GM21737 (cell line): ENCODE measurements at regions not wholly inside any gene's neighbourhood (a gene's known extent, or its start where the extent isn't known, plus 50 kb on each side); places are given as distances from the start of the nearest gene placed in this dataset.

Source experiments
- ATAC-seq: cut with Tn5 transposase; IDR thresholded peaks from one replicate; pipeline ENCODE4 v1.9.1; 2021; ENCODE audit warnings: mild to moderate bottlenecking, moderate library complexity; ENCODE audit not compliant: unreplicated experiment

- no peak for ATAC-seq
Observed at GRCh38 chr16:63612462-63613227, 1509.2 kb downstream of the CDH11 start.

- ATAC-seq = no peak
Observed at GRCh38 chr16:63606778-63607177, 1515.1 kb downstream of the CDH11 start.

GRCh38 chr16:63602206-63602927, 1519.5 kb downstream of the CDH11 start:
- ATAC-seq = no peak

- ATAC-seq = no peak
Observed at GRCh38 chr16:63596716-63597115, 1525.1 kb downstream of the CDH11 start.

GRCh38 chr16:63592852-63593251, 1529.0 kb downstream of the CDH11 start:
- no peak for ATAC-seq

GRCh38 chr16:63581570-63581969, 1540.3 kb downstream of the CDH11 start:
- no peak for ATAC-seq

- no peak for ATAC-seq
Observed at GRCh38 chr16:63578791-63579190, 1542.6 kb upstream of the CDH8 start.

- no peak for ATAC-seq
Observed at GRCh38 chr16:63577891-63578290, 1541.7 kb upstream of the CDH8 start.

GRCh38 chr16:63575041-63575440, 1538.8 kb upstream of the CDH8 start:
- ATAC-seq = no peak

- ATAC-seq = no peak
Observed at GRCh38 chr16:63568164-63568563, 1531.9 kb upstream of the CDH8 start.

GRCh38 chr16:63563819-63564505, 1527.7 kb upstream of the CDH8 start:
- no peak for ATAC-seq

- no peak for ATAC-seq
Observed at GRCh38 chr16:63553980-63554379, 1517.7 kb upstream of the CDH8 start.

GRCh38 chr16:63539276-63539675, 1503.0 kb upstream of the CDH8 start:
- ATAC-seq = no peak

- no peak for ATAC-seq
Observed at GRCh38 chr16:63530974-63531373, 1494.7 kb upstream of the CDH8 start.

GRCh38 chr16:63530208-63530607, 1494.0 kb upstream of the CDH8 start:
- ATAC-seq = no peak

- ATAC-seq = no peak
Observed at GRCh38 chr16:63527404-63527803, 1491.2 kb upstream of the CDH8 start.

- ATAC-seq = no peak
Observed at GRCh38 chr16:63516394-63516793, 1480.2 kb upstream of the CDH8 start.

- ATAC-seq = no peak
Observed at GRCh38 chr16:63512910-63513309, 1476.7 kb upstream of the CDH8 start.

GRCh38 chr16:63497408-63497807, 1461.2 kb upstream of the CDH8 start:
- no peak for ATAC-seq

- ATAC-seq = no peak
Observed at GRCh38 chr16:63496282-63496681, 1460.0 kb upstream of the CDH8 start.

- ATAC-seq = no peak
Observed at GRCh38 chr16:63488955-63489354, 1452.7 kb upstream of the CDH8 start.

- no peak for ATAC-seq
Observed at GRCh38 chr16:63481060-63481459, 1444.8 kb upstream of the CDH8 start.
